ENCODE measurements at regions not wholly inside any gene's neighbourhood (a gene's known extent, or its start where the extent isn't known, plus 50 kb on each side); places are given as distances from the start of the nearest gene placed in this dataset.

GRCh38 chr4:119731146-119731742 is 102.6 kb upstream of the PDE5A start:
- 38 to 43% methylated on average over 3 of the region's 3 CpGs for WGBS, 2 donors
- Histone ChIP-seq H3K4me1 (peaks cover 5 to 28% (median 18%) of the 10 kb centered on the region in 3 donors), H3K4me3 (no peak overlapping the region), H3K36me3 (no peaks in the 10 kb centered on the region), H3K9me3 (no peaks in the 10 kb centered on the region), H3K27ac (peak overlapping the region in 1 of 4 donors; percentile 42), H3K27me3 (no peaks in the 10 kb centered on the region)
- ATAC-seq (peak in 1 of 4 donors; percentile 17), DNase-seq (no peak), FAIRE-seq (no peak)
- intact Hi-C loops (cut with DNase I) = no loop called here
- TF ChIP-seq, protein P1, sequence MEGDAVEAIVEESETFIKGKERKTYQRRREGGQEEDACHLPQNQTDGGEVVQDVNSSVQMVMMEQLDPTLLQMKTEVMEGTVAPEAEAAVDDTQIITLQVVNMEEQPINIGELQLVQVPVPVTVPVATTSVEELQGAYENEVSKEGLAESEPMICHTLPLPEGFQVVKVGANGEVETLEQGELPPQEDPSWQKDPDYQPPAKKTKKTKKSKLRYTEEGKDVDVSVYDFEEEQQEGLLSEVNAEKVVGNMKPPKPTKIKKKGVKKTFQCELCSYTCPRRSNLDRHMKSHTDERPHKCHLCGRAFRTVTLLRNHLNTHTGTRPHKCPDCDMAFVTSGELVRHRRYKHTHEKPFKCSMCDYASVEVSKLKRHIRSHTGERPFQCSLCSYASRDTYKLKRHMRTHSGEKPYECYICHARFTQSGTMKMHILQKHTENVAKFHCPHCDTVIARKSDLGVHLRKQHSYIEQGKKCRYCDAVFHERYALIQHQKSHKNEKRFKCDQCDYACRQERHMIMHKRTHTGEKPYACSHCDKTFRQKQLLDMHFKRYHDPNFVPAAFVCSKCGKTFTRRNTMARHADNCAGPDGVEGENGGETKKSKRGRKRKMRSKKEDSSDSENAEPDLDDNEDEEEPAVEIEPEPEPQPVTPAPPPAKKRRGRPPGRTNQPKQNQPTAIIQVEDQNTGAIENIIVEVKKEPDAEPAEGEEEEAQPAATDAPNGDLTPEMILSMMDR (IDR thresholded peaks at IDR 0.05) = no peak

- TF ChIP-seq, protein P1 (IDR thresholded peaks at IDR 0.05) = no peak
- ATAC-seq = peak in 3 of 4 donors; percentile 19 to 29 (median 22)
- DNase-seq = no peak
- H3K4me3 ChIP-seq = no peak overlapping the region
- 65% methylated on average over 1 of the region's 1 CpG for WGBS, 2 donors
- H3K27ac ChIP-seq = peak overlapping the region in 2 of 4 donors; percentile 42 to 57
- no peaks in the 10 kb centered on the region for H3K36me3 ChIP-seq
- no peaks in the 10 kb centered on the region for H3K27me3 ChIP-seq
- H3K9me3 ChIP-seq = no peaks in the 10 kb centered on the region
- H3K4me1 ChIP-seq = peaks cover 5 to 28% (median 18%) of the 10 kb centered on the region in 3 donors
- FAIRE-seq = no peak
- intact Hi-C loops (cut with DNase I) = no loop called here
Measured at GRCh38 chr4:119730671-119730950, 102.0 kb upstream of the PDE5A start.

GRCh38 chr4:119729835-119730670 is 101.4 kb upstream of the PDE5A start:
- Histone ChIP-seq H3K4me3 (no peak overlapping the region), H3K36me3 (no peaks in the 10 kb centered on the region), H3K4me1 (peaks cover 5 to 28% (median 18%) of the 10 kb centered on the region in 3 donors), H3K9me3 (no peaks in the 10 kb centered on the region), H3K27me3 (no peaks in the 10 kb centered on the region), H3K27ac (peak overlapping the region in 2 of 4 donors; percentile 42 to 57)
- peak in 4 of 6 donors; percentile 35 to 70 (median 56) for DNase-seq
- FAIRE-seq = peak; percentile 13
- WGBS, 2 donors = 29 to 33% methylated on average over 6 of the region's 6 CpGs
- intact Hi-C loops (cut with DNase I) = no loop called here
- ATAC-seq = peak; percentile 71 to 93 (median 91)
- TF ChIP-seq, protein P1 (IDR thresholded peaks at IDR 0.05) = no peak

- intact Hi-C loops (cut with DNase I) = no loop called here
- TF ChIP-seq, protein P1 (IDR thresholded peaks at IDR 0.05) = no peak
- no peak for FAIRE-seq
- H3K27ac ChIP-seq = peak overlapping the region in 2 of 4 donors; percentile 13 to 42
- H3K27me3 ChIP-seq = no peaks in the 10 kb centered on the region
- no peaks in the 10 kb centered on the region for H3K9me3 ChIP-seq
- no peaks in the 10 kb centered on the region for H3K36me3 ChIP-seq
- DNase-seq = no peak
- no peak overlapping the region for H3K4me3 ChIP-seq
- WGBS, 2 donors = 83 to 94% methylated on average over 2 of the region's 2 CpGs
- H3K4me1 ChIP-seq = peaks cover 5 to 28% (median 18%) of the 10 kb centered on the region in 3 donors
- peak in 1 of 4 donors; percentile 6 for ATAC-seq
Measured at GRCh38 chr4:119728692-119729593, 100.3 kb upstream of the PDE5A start.
